HCT116 (cell line): ENCODE measurements at regions not wholly inside any gene's neighbourhood (a gene's known extent, or its start where the extent isn't known, plus 50 kb on each side); places are given as distances from the start of the nearest gene placed in this dataset.

Experiments
- POLR2A ChIP-seq: IDR thresholded peaks from 2 replicates; pipeline ENCODE4 v1.7.0; 2011; ENCODE audit warnings: borderline replicate concordance; ENCODE audit not compliant: insufficient read depth, insufficient read length; ENCODE audit errors: extremely low read depth
- POLR2AphosphoS5 ChIP-seq: IDR thresholded peaks from 2 replicates; pipeline ENCODE4 v1.6.1; 2011; ENCODE audit warnings: mild to moderate bottlenecking, low read depth, low read length, moderate library complexity
- TF ChIP-seq, protein P1 (sequence below): IDR thresholded peaks from 2 replicates; pipeline ENCODE4 v1.6.1; 2012
- TF ChIP-seq, protein P2 (sequence below), 3 experiments: fragments of 200-600 bp in 1 of 3; sonication (generic) in 1 of 3; IDR thresholded peaks in 2 of 3; conservative IDR thresholded peaks in 1 of 3; 2 replicates each; pipeline ENCODE4 v1.5.1; 2012 to 2017; ENCODE audit warnings: low read depth in 2 of 3, low read length in 2 of 3, antibody characterized with exemption in 1 of 3, borderline replicate concordance in 1 of 3, control low read depth in 1 of 3, mild to moderate bottlenecking in 1 of 3, mixed read lengths in 1 of 3, mixed run types in 1 of 3, moderate library complexity in 1 of 3; ENCODE audit not compliant: insufficient read depth in 1 of 3

GRCh38 chr18:39795350-39795749, 2159.7 kb upstream of the PIK3C3 start:
- TF ChIP-seq, protein P1, sequence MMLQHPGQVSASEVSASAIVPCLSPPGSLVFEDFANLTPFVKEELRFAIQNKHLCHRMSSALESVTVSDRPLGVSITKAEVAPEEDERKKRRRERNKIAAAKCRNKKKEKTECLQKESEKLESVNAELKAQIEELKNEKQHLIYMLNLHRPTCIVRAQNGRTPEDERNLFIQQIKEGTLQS: no peak
- TF ChIP-seq, protein P2, sequence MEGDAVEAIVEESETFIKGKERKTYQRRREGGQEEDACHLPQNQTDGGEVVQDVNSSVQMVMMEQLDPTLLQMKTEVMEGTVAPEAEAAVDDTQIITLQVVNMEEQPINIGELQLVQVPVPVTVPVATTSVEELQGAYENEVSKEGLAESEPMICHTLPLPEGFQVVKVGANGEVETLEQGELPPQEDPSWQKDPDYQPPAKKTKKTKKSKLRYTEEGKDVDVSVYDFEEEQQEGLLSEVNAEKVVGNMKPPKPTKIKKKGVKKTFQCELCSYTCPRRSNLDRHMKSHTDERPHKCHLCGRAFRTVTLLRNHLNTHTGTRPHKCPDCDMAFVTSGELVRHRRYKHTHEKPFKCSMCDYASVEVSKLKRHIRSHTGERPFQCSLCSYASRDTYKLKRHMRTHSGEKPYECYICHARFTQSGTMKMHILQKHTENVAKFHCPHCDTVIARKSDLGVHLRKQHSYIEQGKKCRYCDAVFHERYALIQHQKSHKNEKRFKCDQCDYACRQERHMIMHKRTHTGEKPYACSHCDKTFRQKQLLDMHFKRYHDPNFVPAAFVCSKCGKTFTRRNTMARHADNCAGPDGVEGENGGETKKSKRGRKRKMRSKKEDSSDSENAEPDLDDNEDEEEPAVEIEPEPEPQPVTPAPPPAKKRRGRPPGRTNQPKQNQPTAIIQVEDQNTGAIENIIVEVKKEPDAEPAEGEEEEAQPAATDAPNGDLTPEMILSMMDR (IDR thresholded peaks at IDR 0.05 in 2 of 3, conservative IDR thresholded peaks at IDR 0.05 in 1 of 3; ENCODE audit: borderline replicate concordance in 1 of 3, insufficient read depth in 1 of 3, low read depth in 2 of 3, low read length in 2 of 3): 0 out of 6 replicates have a peak, but pooled peaks of 1 of the 3 experiments have one; percentile 11
- TF ChIP-seq POLR2A: no peak
- TF ChIP-seq POLR2AphosphoS5: no peak
